K562 (cell line): ENCODE measurements at regions not wholly inside any gene's neighbourhood (a gene's known extent, or its start where the extent isn't known, plus 50 kb on each side); places are given as distances from the start of the nearest gene placed in this dataset.
A peak's percentile ranks its signal among the peaks of the same experiment; 100 is the strongest.

Experiments used
- CEBPB ChIP-seq: fragments of 450-650 bp; IDR thresholded peaks from 2 replicates; pipeline ENCODE4 v1.6.1; 2016; ENCODE audit warnings: missing genetic modification characterization, missing compliant biosample characterization
- CREB3 ChIP-seq: fragments of 450-650 bp; conservative IDR thresholded peaks from 2 replicates; pipeline ENCODE4 v1.6.1; 2016; ENCODE audit warnings: missing genetic modification characterization, low read depth, mild to moderate bottlenecking, missing compliant biosample characterization, moderate library complexity
- EZH2 ChIP-seq: IDR thresholded peaks from 2 replicates; pipeline ENCODE4 v1.6.1; 2012; ENCODE audit warnings: low read depth, mild to moderate bottlenecking, inconsistent platforms, low read length, borderline replicate concordance
- FOXK1 ChIP-seq: sonication (generic); formaldehyde crosslinking; IDR thresholded peaks from 2 replicates; pipeline ENCODE4 v1.8.0; 2022; ENCODE audit warnings: missing genetic modification reagents, mild to moderate bottlenecking, borderline replicate concordance
- ID3 ChIP-seq, 2 experiments: fragments of 250-450 bp in 1 of 2; fragments of 450-650 bp in 1 of 2; sonication (Bioruptor Pico) in 1 of 2; IDR thresholded peaks; 2 replicates each; pipeline versions ENCODE4 v1.6.1 to v1.8.0; 2016 to 2021; ENCODE audit warnings: mild to moderate bottlenecking in 2 of 2, moderate library complexity in 2 of 2, missing compliant biosample characterization in 1 of 2, missing genetic modification characterization in 1 of 2
- KHSRP ChIP-seq: fragments of 450-650 bp; IDR thresholded peaks from 2 replicates; pipeline ENCODE4 v1.6.1; 2017
- MYBL2 ChIP-seq, 2 experiments: fragments of 450-650 bp in 1 of 2; sonication (generic) in 1 of 2; formaldehyde crosslinking in 1 of 2; IDR thresholded peaks; 2 replicates each; pipeline versions ENCODE4 v1.6.1 to v1.8.1; 2017 to 2022; ENCODE audit warnings: borderline replicate concordance in 1 of 2, inconsistent platforms in 1 of 2, low read depth in 1 of 2, mild to moderate bottlenecking in 1 of 2, missing genetic modification reagents in 1 of 2, moderate library complexity in 1 of 2
- NCOA6 ChIP-seq: fragments of 450-650 bp; IDR thresholded peaks from 2 replicates; pipeline ENCODE4 v1.6.1; 2017; ENCODE audit warnings: mild to moderate bottlenecking
- NEUROD1 ChIP-seq: fragments of 150-350 bp; IDR thresholded peaks from 2 replicates; pipeline ENCODE4 v1.6.1; 2014; ENCODE audit warnings: borderline replicate concordance, low read length, low read depth; ENCODE audit not compliant: partially characterized antibody
- NKRF ChIP-seq: fragments of 450-650 bp; IDR thresholded peaks from 2 replicates; pipeline ENCODE4 v1.6.1; 2016; ENCODE audit warnings: borderline replicate concordance
- POU5F1 ChIP-seq: fragments of 150-350 bp; IDR thresholded peaks from 2 replicates; pipeline ENCODE4 v1.6.1; 2014; ENCODE audit warnings: borderline replicate concordance, low read length, low read depth, mild to moderate bottlenecking; ENCODE audit not compliant: partially characterized antibody
- PTTG1 ChIP-seq: fragments of 450-650 bp; IDR thresholded peaks from 2 replicates; pipeline ENCODE4 v1.6.1; 2016; ENCODE audit warnings: low read depth, mild to moderate bottlenecking, missing genetic modification characterization, missing compliant biosample characterization
- RAD21 ChIP-seq, 2 experiments: fragments of 250-450 bp in 1 of 2; fragments of 450-650 bp in 1 of 2; sonication (Bioruptor Pico) in 1 of 2; formaldehyde crosslinking in 1 of 2; IDR thresholded peaks in 1 of 2; conservative IDR thresholded peaks in 1 of 2; 2 replicates each; pipeline versions ENCODE4 v1.4.0 to v1.8.0; 2020 to 2022; ENCODE audit warnings: mild to moderate bottlenecking in 2 of 2, moderate library complexity in 1 of 2
- RB1 ChIP-seq: fragments of 450-650 bp; IDR thresholded peaks from 2 replicates; pipeline ENCODE4 v1.6.1; 2017; ENCODE audit warnings: low read depth, mild to moderate bottlenecking
- RFX5 ChIP-seq: IDR thresholded peaks from 2 replicates; pipeline ENCODE4 v1.6.1; 2011; ENCODE audit warnings: low read depth, mild to moderate bottlenecking, improper control_type of control experiment, low read length
- RHOXF2B ChIP-seq: fragments of 250-450 bp; sonication (Bioruptor Pico); conservative IDR thresholded peaks from 2 replicates; pipeline ENCODE4 v1.5.1; 2021
- SMARCE1 ChIP-seq: fragments of 450-650 bp; IDR thresholded peaks from 2 replicates; pipeline ENCODE4 v1.7.1; 2016; ENCODE audit warnings: mild to moderate bottlenecking
- TARDBP ChIP-seq: fragments of 450-650 bp; IDR thresholded peaks from 2 replicates; pipeline ENCODE4 v1.6.1; 2016
- TEAD2 ChIP-seq: fragments of 450-650 bp; IDR thresholded peaks from 2 replicates; pipeline ENCODE4 v1.6.1; 2016; ENCODE audit warnings: missing genetic modification characterization, control low read depth, missing compliant biosample characterization
- ZBTB12 ChIP-seq: fragments of 250-450 bp; sonication (Bioruptor Pico); IDR thresholded peaks from 2 replicates; pipeline ENCODE4 v1.4.0; 2020
- ZNF232 ChIP-seq: sonication (generic); formaldehyde crosslinking; IDR thresholded peaks from 2 replicates; pipeline ENCODE4 v1.8.0; 2022; ENCODE audit warnings: mild to moderate bottlenecking, missing genetic modification reagents
- ZNF431 ChIP-seq: sonication (generic); formaldehyde crosslinking; IDR thresholded peaks from 2 replicates; pipeline ENCODE4 v1.8.0; 2022; ENCODE audit warnings: mild to moderate bottlenecking, missing genetic modification reagents
- ZNF507 ChIP-seq: conservative IDR thresholded peaks from 2 replicates; pipeline ENCODE4 v1.6.1; 2017; ENCODE audit warnings: missing genetic modification characterization, missing compliant biosample characterization
- ZSCAN29 ChIP-seq: fragments of 450-650 bp; IDR thresholded peaks from 2 replicates; pipeline ENCODE4 v1.6.1; 2017

GRCh38 chr7:131105799-131106680 lies 221.6 kb upstream of the MKLN1 start (continued):
- TF ChIP-seq RHOXF2B (CRISPR knock-in tag) = no peak
- TF ChIP-seq ZNF232 (CRISPR knock-in tag) = no peak
- TF ChIP-seq FOXK1 = peak; percentile 83; the same call in 1 of the 2 replicates
- TF ChIP-seq RAD21 (CRISPR knock-in tag; conservative IDR thresholded peaks at IDR 0.05 in 1 of 2, IDR thresholded peaks at IDR 0.05 in 1 of 2) = no peak
- no peak for TF ChIP-seq POU5F1
- peak; percentile 37; the same call in 1 of the 2 replicates for TF ChIP-seq CEBPB (tag)
- no peak for TF ChIP-seq TEAD2 (tag)
- TF ChIP-seq CREB3 (tag) = no peak
- no peak for TF ChIP-seq KHSRP
- no peak for TF ChIP-seq ID3 (CRISPR knock-in tag; IDR thresholded peaks at IDR 0.05)
- TF ChIP-seq ID3 (tag; IDR thresholded peaks at IDR 0.05) = peak; percentile 57
- TF ChIP-seq ZBTB12 (CRISPR knock-in tag) = no peak; the same call in 1 of the 2 replicates
- TF ChIP-seq ZNF431 (CRISPR knock-in tag) = 0 out of 2 replicates have a peak, but pooled peaks have one; percentile 3
- TF ChIP-seq TARDBP = peak; percentile 90
- no peak for TF ChIP-seq EZH2
- no peak for TF ChIP-seq ZSCAN29
- no peak for TF ChIP-seq MYBL2 (IDR thresholded peaks at IDR 0.05; ENCODE audit: low read depth)
- no peak for TF ChIP-seq MYBL2 (CRISPR knock-in tag; IDR thresholded peaks at IDR 0.05; ENCODE audit: borderline replicate concordance)
- no peak for TF ChIP-seq RFX5
- TF ChIP-seq RB1 = peak; percentile 50
- TF ChIP-seq ZNF507 (tag) = no peak
- no peak for TF ChIP-seq PTTG1
- TF ChIP-seq NKRF = peak; percentile 82
- TF ChIP-seq NCOA6 = no peak
- no peak for TF ChIP-seq NEUROD1
- TF ChIP-seq SMARCE1 = peak; percentile 49
